HEK293T (cell line): ENCODE measurements at regions not wholly inside any gene's neighbourhood (a gene's known extent, or its start where the extent isn't known, plus 50 kb on each side); places are given as distances from the start of the nearest gene placed in this dataset.

Experiments
- ELF4 ChIP-seq: fragments of 450-650 bp; IDR thresholded peaks from 2 replicates; pipeline ENCODE4 v1.6.1; 2017; ENCODE audit warnings: antibody characterized with exemption
- PKNOX1 ChIP-seq: fragments of 450-650 bp; IDR thresholded peaks from 2 replicates; pipeline ENCODE4 v1.6.1; 2016
- SP1 ChIP-seq: fragments of 450-650 bp; IDR thresholded peaks from 2 replicates; pipeline ENCODE4 v1.6.1; 2017
- SUZ12 ChIP-seq: fragments of 450-650 bp; IDR thresholded peaks from 2 replicates; pipeline ENCODE4 v1.6.1; 2016; ENCODE audit warnings: mild to moderate bottlenecking
- TARDBP ChIP-seq: fragments of 450-650 bp; IDR thresholded peaks from 2 replicates; pipeline ENCODE4 v1.6.1; 2016
- ZNF384 ChIP-seq: fragments of 450-650 bp; IDR thresholded peaks from 2 replicates; pipeline ENCODE4 v1.6.1; 2016

GRCh38 chr2:6482256-6482655, 383.5 kb downstream of the CMPK2 start:
- TF ChIP-seq SUZ12 (no peak), ELF4 (no peak), SP1 (no peak), TARDBP (no peak), ZNF384 (no peak), PKNOX1 (no peak)
